HG02763 (cell line): ENCODE measurements at regions not wholly inside any gene's neighbourhood (a gene's known extent, or its start where the extent isn't known, plus 50 kb on each side); places are given as distances from the start of the nearest gene placed in this dataset.

Experiments used
- ATAC-seq: cut with Tn5 transposase; IDR thresholded peaks from one replicate; pipeline ENCODE4 v1.9.1; 2021; ENCODE audit warnings: mild to moderate bottlenecking, moderate library complexity; ENCODE audit not compliant: unreplicated experiment

DNA sequence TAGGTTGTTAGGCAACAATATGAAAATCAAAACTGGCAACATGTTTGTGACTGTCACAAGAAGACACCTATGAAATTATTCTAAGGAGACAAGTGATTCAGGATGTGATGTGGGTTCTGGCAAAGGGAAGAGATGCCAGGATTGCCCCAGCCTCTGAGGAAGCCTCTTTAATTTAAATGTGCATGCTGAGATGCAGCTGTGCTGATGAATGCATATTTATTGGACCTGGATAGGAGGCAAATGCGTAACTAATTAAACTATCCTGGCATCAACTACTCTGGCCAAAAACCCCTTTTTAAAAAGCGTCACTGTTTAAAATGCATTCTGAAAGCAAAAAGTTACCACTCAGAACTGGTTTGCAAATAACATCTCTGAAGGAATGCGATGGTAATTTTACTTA lies 176.5 kb upstream of the DPH6 start:
- ATAC-seq = no peak

GRCh38 chr15:35723120-35723847 lies 177.3 kb upstream of the DPH6 start:
- no peak for ATAC-seq

DNA sequence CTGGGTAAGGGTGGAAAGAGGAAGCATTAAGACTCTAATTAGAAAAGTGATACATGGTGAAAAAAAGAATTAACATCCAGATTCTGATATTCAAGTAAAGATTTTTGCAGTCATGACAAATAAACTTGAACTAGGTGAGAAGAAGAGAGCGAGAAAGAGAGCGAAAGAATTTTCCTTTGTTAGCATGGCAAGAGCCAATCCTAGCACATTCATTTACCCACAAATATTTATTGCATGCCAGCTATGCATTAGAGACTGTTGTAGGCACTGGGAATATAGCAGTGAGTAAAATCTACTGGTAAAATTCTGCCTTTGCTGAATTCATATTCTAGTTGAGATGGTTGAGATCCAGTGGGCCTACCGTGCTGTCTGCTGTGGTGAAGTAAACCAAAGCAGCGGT lies 177.9 kb upstream of the DPH6 start:
- ATAC-seq = no peak

GRCh38 chr15:35724626-35725025 lies 178.7 kb upstream of the DPH6 start:
- ATAC-seq = no peak

- no peak for ATAC-seq
Measured at GRCh38 chr15:35725353-35725752, 179.4 kb upstream of the DPH6 start.

- no peak for ATAC-seq
Measured at GRCh38 chr15:35727627-35728026, 181.7 kb upstream of the DPH6 start.

DNA sequence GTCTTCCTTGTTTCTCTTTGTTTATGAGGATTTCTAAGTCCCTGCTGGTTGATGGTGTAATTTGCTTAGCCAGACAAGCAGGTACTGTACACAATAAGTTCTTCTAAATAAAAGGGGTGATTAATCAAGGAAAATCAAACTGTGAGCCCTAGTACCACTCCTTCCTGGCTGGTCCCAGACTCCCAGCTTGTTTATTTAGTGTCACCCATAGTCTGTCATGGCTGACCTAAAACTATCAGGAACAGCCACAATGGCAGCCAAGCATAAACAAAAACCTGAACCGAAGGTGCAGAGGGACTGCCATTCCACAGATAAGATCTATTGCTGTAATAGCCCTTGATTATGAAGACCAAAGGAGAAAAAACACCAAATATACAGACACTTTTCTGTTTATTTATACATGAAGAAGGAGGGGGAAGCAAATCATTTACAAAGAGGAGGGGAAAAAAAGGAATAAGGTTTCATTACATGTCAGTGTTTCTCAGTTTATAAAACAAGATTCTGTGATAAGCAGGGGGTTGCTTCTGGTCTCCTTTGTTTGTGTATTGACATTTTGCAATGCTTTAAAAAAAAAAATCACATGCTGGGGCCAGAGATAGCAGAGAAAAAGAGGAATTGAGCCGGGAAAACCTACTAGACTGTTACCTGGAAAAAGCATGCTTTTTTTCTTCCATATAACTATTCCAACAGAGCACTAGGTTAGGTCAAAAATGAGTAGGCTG lies 182.4 kb upstream of the DPH6 start:
- ATAC-seq = no peak

GRCh38 chr15:35736150-35736549 lies 190.2 kb upstream of the DPH6 start:
- ATAC-seq = no peak

DNA sequence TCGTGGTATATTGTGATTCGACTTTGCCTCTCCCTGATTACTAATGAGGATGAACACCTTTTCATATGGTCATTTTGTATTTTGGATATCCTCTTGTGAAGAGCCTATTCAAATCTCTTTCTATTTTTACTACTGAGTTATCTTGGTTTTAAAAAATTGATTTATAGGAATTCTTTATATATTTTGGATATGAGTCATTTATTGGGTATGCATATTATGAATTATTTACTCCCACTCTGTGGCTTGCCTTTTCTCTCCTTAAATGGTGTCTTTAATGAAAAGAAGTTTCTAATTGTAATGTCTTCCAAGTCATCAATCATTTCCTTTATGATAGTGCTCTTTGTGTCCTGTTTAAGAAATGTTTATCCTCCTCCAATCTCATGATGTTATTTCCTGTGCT lies 191.5 kb upstream of the DPH6 start:
- ATAC-seq = no peak

- no peak for ATAC-seq
Measured at GRCh38 chr15:35738370-35738769, 192.4 kb upstream of the DPH6 start.

DNA sequence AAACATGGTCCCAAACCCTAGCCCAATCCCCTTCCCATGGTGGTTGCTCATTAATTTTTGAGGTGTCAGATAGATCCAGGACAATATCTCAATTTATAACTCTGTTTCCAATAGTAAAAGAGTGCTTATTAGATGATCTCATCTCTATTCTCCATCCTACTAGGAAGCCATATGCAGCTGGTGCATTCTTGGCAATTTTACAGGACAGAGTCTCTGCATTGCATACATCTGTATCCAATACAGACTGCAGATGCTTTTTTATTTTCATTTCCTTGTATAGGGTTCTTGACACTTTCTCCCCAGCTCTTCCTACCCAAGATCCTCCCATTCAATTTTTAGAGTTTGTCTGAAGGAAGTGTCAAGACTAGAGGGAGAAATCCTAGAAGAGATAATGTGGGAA lies 194.8 kb upstream of the DPH6 start:
- ATAC-seq = no peak

GRCh38 chr15:35741395-35741794 lies 195.4 kb upstream of the DPH6 start:
- no peak for ATAC-seq

GRCh38 chr15:35741881-35742280 lies 195.9 kb upstream of the DPH6 start:
- no peak for ATAC-seq

DNA sequence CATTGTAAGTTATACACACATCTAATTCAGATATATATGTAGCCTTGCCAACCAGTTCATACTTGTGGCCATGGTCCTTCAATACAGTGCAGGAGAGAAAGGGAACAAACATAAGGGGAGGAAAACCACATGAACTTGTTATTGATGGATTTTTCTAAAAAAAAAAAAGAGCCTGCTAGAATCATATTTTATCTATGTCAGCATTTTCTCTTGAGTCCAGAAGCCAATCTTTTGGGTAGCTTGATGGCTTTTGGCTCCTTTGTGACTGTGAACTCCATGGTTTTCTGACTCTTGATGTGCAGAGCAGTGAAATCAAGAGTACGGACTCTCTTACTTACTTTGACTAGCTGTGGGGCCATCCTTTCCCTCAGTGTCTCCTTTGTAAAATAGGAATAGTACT lies 197.4 kb upstream of the DPH6 start:
- ATAC-seq = no peak

GRCh38 chr15:35746121-35746520 lies 200.2 kb upstream of the DPH6 start:
- no peak for ATAC-seq

- no peak for ATAC-seq
Measured at GRCh38 chr15:35748105-35748504, 202.1 kb upstream of the DPH6 start.

GRCh38 chr15:35750051-35750450 lies 204.1 kb upstream of the DPH6 start:
- ATAC-seq = no peak

DNA sequence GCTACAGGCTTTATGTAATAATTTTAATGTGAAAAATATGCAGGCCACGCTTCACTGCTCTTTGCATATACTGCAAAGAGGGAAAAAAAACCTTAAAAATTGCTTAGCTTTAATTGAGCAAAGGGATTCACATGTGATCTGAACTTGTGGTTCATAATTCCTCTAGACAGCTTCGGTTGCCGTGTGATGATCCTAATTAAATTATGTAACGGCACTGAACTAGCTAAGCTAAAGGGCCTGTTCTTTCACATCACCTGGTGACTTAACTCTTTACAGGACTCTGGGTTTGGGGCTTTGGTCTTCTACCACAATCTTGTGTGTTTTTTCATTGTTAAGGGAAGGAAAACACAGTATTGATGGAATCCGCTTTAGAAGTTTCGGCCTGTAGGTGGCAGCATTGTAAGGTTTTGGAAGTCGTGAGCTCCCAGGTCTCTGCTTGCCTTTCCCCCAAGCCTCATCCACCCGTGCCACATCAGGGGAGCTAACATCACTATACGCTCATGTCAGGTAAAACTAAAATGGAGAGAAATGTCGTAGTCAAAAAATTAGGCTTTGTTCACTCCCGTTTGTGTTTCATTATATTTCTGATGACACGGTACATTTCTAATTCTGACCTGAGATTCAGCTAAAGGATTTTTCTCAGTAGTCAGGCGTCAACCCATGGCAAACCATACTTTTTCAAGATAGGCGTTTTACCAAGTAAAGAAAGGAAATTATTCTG lies 205.6 kb upstream of the DPH6 start:
- ATAC-seq = peak; percentile 53

GRCh38 chr15:35752134-35752466 lies 206.1 kb upstream of the DPH6 start:
- no peak for ATAC-seq

DNA sequence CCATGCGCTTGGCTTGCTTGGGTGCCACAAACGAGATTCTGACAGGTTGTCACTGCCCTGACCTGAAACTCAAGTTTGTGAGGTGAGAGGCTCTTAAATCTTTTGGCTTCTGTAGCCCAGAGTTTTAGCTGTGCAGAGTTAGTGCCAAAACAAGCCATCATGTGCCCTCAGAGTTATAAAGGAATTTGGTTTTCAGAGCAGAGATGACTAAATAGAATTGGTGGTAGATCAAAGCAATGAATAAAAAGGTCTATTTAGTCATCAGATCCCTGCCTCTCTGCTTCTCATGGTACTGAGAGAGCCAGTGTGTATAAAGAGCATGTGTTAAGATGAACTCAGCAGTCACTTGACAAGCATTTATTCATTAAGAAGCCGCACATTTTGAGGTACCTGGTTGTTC lies 207.5 kb upstream of the DPH6 start:
- no peak for ATAC-seq

- ATAC-seq = no peak
Measured at GRCh38 chr15:35755237-35755802, 209.4 kb upstream of the DPH6 start.

GRCh38 chr15:35756623-35757022 lies 210.7 kb upstream of the DPH6 start:
- ATAC-seq = no peak
